GM06990 (cell line): ENCODE measurements at regions not wholly inside any gene's neighbourhood (a gene's known extent, or its start where the extent isn't known, plus 50 kb on each side); places are given as distances from the start of the nearest gene placed in this dataset.
A peak's percentile ranks its signal among the peaks of the same experiment; 100 is the strongest.
"Not testable (repeated sequence)": the region's sequence is repeated elsewhere in the genome, so short reads cannot be mapped to it uniquely, and the experiment has no call there.

Experiments used
- DNase-seq: peaks from one replicate; pipeline ENCODE4 v3.0.0-alpha.2; 2011; ENCODE audit not compliant: insufficient read length; ENCODE audit errors: extremely low read depth
- H3K27me3 ChIP-seq: replicated peaks from 2 replicates; pipeline ENCODE4 v1.6.0; 2011; ENCODE audit warnings: low read length; ENCODE audit not compliant: control insufficient read depth, insufficient read depth
- H3K36me3 ChIP-seq: 2 replicates; pipeline ENCODE4 v1.5.1; 2011; ENCODE audit warnings: low read length; ENCODE audit not compliant: control insufficient read depth, insufficient read depth
- H3K4me3 ChIP-seq: replicated peaks from 2 replicates; pipeline ENCODE4 v1.5.1; 2011; ENCODE audit warnings: low read depth, mild to moderate bottlenecking, control low read depth, low read length
- CTCF ChIP-seq: IDR thresholded peaks from 2 replicates; pipeline ENCODE4 v1.5.1; 2011; ENCODE audit warnings: low read length, control low read depth, mild to moderate bottlenecking, inconsistent platforms; ENCODE audit not compliant: insufficient read depth, poor library complexity, severe bottlenecking

- Histone ChIP-seq H3K4me3 (no peak overlapping the region), H3K27me3 (no peaks in the 10 kb centered on the region), H3K36me3 (no peaks in the 10 kb centered on the region)
- no peak for TF ChIP-seq CTCF
- no peak for DNase-seq
Observed at GRCh38 chr14:105879503-105879866, 353.1 kb downstream of the TMEM121 start.

- no peak for TF ChIP-seq CTCF
- no peak for DNase-seq
- H3K4me3 ChIP-seq: no peak overlapping the region
- H3K27me3 ChIP-seq: no peaks in the 10 kb centered on the region
- no peaks in the 10 kb centered on the region for H3K36me3 ChIP-seq
Observed at GRCh38 chr14:105879867-105880561, 353.6 kb downstream of the TMEM121 start.

GRCh38 chr14:105880616-105881015, 354.2 kb downstream of the TMEM121 start:
- DNase-seq: no peak
- no peaks in the 10 kb centered on the region for H3K27me3 ChIP-seq
- H3K36me3 ChIP-seq: no peaks in the 10 kb centered on the region
- no peak overlapping the region for H3K4me3 ChIP-seq
- no peak for TF ChIP-seq CTCF

GRCh38 chr14:105881021-105881930, 354.9 kb downstream of the TMEM121 start:
- no peak for DNase-seq
- H3K27me3 ChIP-seq: no peaks in the 10 kb centered on the region
- no peak for TF ChIP-seq CTCF
- peak overlapping the region; percentile 49 for H3K4me3 ChIP-seq
- H3K36me3 ChIP-seq: no peaks in the 10 kb centered on the region

GRCh38 chr14:105882011-105882410, 355.6 kb downstream of the TMEM121 start:
- not testable (repeated sequence) for DNase-seq, H3K36me3 ChIP-seq, H3K27me3 ChIP-seq
- H3K4me3 ChIP-seq: peak overlapping the region; percentile 49

- Histone ChIP-seq H3K27me3 (no peaks in the 10 kb centered on the region), H3K36me3 (no peaks in the 10 kb centered on the region), H3K4me3 (no peak overlapping the region)
- DNase-seq: no peak
- no peak for TF ChIP-seq CTCF
Observed at GRCh38 chr14:105882626-105883025, 356.2 kb downstream of the TMEM121 start.
